ENCODE measurements at regions not wholly inside any gene's neighbourhood (a gene's known extent, or its start where the extent isn't known, plus 50 kb on each side); places are given as distances from the start of the nearest gene placed in this dataset.

DNA sequence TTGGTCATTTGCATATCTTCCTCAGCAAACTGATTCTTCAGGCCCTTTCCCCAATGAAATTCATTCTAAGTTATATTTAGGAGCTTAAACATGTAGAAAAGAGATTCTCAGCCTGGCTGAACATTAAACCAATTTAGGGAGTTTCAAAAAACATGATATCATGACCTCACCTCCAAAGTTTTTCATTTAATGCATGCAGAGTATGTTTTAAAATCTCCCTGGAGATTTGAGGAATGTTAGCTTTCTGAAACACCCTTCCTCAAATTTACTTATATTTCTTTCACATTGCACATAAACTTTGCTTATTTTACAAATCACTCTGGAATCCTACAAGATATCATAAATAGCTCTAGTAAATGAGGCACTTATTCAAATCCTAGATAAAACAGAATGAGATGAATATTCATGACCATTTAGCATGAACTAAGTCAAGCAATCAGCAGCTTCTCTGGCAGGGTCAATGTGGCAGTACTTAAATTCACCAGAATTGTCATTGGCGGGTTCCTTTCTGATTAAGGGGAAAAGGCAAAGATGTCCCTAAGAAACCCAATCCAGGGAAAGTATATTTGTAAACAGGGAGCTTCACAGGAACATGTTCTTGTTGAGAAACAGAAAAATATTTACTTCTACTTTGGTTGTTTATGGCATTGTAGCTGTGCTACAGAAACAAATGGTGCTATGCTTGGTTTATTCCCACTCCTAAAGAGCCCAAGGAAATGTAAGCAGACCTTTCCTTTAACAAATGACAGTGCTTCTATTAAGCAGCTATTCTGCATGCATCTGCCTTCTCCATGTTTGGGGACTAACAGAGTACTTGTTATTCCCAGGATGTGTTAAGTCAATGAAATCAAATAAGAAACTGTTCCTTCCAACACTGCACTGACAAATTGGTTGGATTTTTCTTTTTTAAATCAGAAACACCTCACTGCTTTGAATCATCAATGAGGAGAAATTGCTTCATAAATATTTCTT is 162.3 kb downstream of the C11orf87 start:
- Histone ChIP-seq H3K79me2 (ENCODE audit: insufficient read depth, low read length) (no peaks in the 10 kb centered on the region), H3K4me1 (ENCODE audit: insufficient read depth, low read length) (no peaks in the 10 kb centered on the region), H3K4me3 (ENCODE audit: insufficient read depth, low read depth, low read length) (no peak overlapping the region), H3K4me2 (ENCODE audit: low read length) (no peak overlapping the region), H2AFZ (ENCODE audit: low read depth, low read length) (no peak overlapping the region), H3K9ac (ENCODE audit: low read length) (no peak overlapping the region), H3K27ac (ENCODE audit: low read depth, low read length) (no peak overlapping the region), H3K36me3 (ENCODE audit: insufficient read depth, low read length) (no peaks in the 10 kb centered on the region), H3K9me3 (ENCODE audit: insufficient read depth, low read depth, low read length) (no peaks in the 10 kb centered on the region), H3K27me3 (ENCODE audit: insufficient read depth, low read length) (no peaks in the 10 kb centered on the region), H4K20me1 (ENCODE audit: insufficient read depth, low read length) (no peaks in the 10 kb centered on the region)
- Mint-ChIP-seq H3K9me3 (ENCODE audit: unreplicated experiment) (no peaks in the 10 kb centered on the region), H3K36me3 (ENCODE audit: low read depth, unreplicated experiment) (no peaks in the 10 kb centered on the region), H3K4me3 (ENCODE audit: unreplicated experiment) (no peak overlapping the region), H3K27me3 (ENCODE audit: low read depth, unreplicated experiment) (peaks cover 6% of the 10 kb centered on the region), H3K27ac (ENCODE audit: unreplicated experiment) (no peak overlapping the region), H3K4me1 (ENCODE audit: low read depth, unreplicated experiment) (no peaks in the 10 kb centered on the region)
- FAIRE-seq (no peak), DNase-seq (ENCODE audit: low read depth) (no peak)
- no peak for TF ChIP-seq EZH2 (IDR thresholded peaks at IDR 0.05; ENCODE audit: insufficient read depth, low read length)
- TF ChIP-seq, protein P1, sequence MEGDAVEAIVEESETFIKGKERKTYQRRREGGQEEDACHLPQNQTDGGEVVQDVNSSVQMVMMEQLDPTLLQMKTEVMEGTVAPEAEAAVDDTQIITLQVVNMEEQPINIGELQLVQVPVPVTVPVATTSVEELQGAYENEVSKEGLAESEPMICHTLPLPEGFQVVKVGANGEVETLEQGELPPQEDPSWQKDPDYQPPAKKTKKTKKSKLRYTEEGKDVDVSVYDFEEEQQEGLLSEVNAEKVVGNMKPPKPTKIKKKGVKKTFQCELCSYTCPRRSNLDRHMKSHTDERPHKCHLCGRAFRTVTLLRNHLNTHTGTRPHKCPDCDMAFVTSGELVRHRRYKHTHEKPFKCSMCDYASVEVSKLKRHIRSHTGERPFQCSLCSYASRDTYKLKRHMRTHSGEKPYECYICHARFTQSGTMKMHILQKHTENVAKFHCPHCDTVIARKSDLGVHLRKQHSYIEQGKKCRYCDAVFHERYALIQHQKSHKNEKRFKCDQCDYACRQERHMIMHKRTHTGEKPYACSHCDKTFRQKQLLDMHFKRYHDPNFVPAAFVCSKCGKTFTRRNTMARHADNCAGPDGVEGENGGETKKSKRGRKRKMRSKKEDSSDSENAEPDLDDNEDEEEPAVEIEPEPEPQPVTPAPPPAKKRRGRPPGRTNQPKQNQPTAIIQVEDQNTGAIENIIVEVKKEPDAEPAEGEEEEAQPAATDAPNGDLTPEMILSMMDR (IDR thresholded peaks at IDR 0.05; ENCODE audit: insufficient read depth, low read depth, low read length): no peak

DNA sequence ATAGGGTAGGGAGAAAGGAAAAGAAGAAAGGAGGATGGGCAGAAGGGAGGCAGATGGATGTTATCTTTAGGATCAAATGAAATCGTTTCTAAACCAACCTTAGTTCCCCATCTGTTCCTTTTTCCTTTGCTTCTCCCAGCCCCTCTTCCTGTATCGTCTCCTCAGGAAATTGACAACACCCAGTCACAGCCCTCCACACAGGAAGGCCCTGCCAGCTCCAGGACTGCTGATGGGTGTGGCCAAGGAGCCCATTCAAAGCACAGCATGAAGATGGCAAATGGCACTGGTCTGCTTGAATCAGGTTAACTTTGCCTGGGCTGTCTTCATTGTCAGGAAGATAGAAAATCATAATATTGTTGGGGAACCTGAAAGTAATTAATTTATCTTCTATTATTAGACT is 164.8 kb downstream of the C11orf87 start:
- TF ChIP-seq, protein P1 (IDR thresholded peaks at IDR 0.05; ENCODE audit: insufficient read depth, low read depth, low read length): no peak
- Histone ChIP-seq H3K9me3 (ENCODE audit: insufficient read depth, low read depth, low read length) (no peaks in the 10 kb centered on the region), H3K36me3 (ENCODE audit: insufficient read depth, low read length) (no peaks in the 10 kb centered on the region), H2AFZ (ENCODE audit: low read depth, low read length) (no peak overlapping the region), H3K27ac (ENCODE audit: low read depth, low read length) (no peak overlapping the region), H3K9ac (ENCODE audit: low read length) (no peak overlapping the region), H3K4me1 (ENCODE audit: insufficient read depth, low read length) (no peaks in the 10 kb centered on the region), H3K79me2 (ENCODE audit: insufficient read depth, low read length) (no peaks in the 10 kb centered on the region), H3K27me3 (ENCODE audit: insufficient read depth, low read length) (no peaks in the 10 kb centered on the region), H3K4me3 (ENCODE audit: insufficient read depth, low read depth, low read length) (no peak overlapping the region), H3K4me2 (ENCODE audit: low read length) (no peak overlapping the region), H4K20me1 (ENCODE audit: insufficient read depth, low read length) (no peaks in the 10 kb centered on the region)
- DNase-seq (ENCODE audit: low read depth): no peak
- no peaks in the 10 kb centered on the region for H3K36me3 Mint-ChIP-seq (ENCODE audit: low read depth, unreplicated experiment)
- H3K27ac Mint-ChIP-seq (ENCODE audit: unreplicated experiment): no peak overlapping the region
- no peaks in the 10 kb centered on the region for H3K9me3 Mint-ChIP-seq (ENCODE audit: unreplicated experiment)
- no peaks in the 10 kb centered on the region for H3K4me1 Mint-ChIP-seq (ENCODE audit: low read depth, unreplicated experiment)
- H3K27me3 Mint-ChIP-seq (ENCODE audit: low read depth, unreplicated experiment): peaks cover 4% of the 10 kb centered on the region
- no peak for FAIRE-seq
- H3K4me3 Mint-ChIP-seq (ENCODE audit: unreplicated experiment): no peak overlapping the region

DNA sequence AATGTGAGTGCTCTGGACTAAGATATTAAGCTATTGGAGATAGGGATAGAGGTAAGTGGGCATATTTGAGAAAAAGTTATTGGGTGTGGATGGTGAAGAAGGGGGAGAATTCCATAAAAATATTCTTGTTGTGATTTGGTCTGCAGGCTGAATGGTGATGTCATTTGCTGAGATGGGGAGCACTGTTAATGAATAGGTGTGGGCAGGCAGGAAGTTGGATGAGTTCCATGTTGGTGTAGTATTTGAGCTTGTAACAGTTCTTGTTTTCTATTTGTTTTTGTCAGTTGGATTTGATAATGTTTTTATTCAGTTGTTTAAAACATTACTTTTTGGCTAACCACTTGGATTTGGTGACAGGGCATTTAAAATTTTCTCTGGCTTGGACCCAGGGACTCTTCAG is 168.8 kb downstream of the C11orf87 start:
- Histone ChIP-seq H3K27me3 (ENCODE audit: insufficient read depth, low read length) (no peaks in the 10 kb centered on the region), H3K79me2 (ENCODE audit: insufficient read depth, low read length) (no peaks in the 10 kb centered on the region), H3K9me3 (ENCODE audit: insufficient read depth, low read depth, low read length) (no peaks in the 10 kb centered on the region), H3K4me1 (ENCODE audit: insufficient read depth, low read length) (no peaks in the 10 kb centered on the region), H3K27ac (ENCODE audit: low read depth, low read length) (no peak overlapping the region), H2AFZ (ENCODE audit: low read depth, low read length) (no peak overlapping the region), H3K9ac (ENCODE audit: low read length) (no peak overlapping the region), H3K4me3 (ENCODE audit: insufficient read depth, low read depth, low read length) (no peak overlapping the region), H4K20me1 (ENCODE audit: insufficient read depth, low read length) (no peaks in the 10 kb centered on the region), H3K36me3 (ENCODE audit: insufficient read depth, low read length) (no peaks in the 10 kb centered on the region), H3K4me2 (ENCODE audit: low read length) (no peak overlapping the region)
- Mint-ChIP-seq H3K4me3 (ENCODE audit: unreplicated experiment) (no peak overlapping the region), H3K27me3 (ENCODE audit: low read depth, unreplicated experiment) (peaks cover 6% of the 10 kb centered on the region), H3K27ac (ENCODE audit: unreplicated experiment) (no peak overlapping the region), H3K4me1 (ENCODE audit: low read depth, unreplicated experiment) (no peaks in the 10 kb centered on the region), H3K36me3 (ENCODE audit: low read depth, unreplicated experiment) (no peaks in the 10 kb centered on the region), H3K9me3 (ENCODE audit: unreplicated experiment) (no peaks in the 10 kb centered on the region)
- peak; percentile 6 for DNase-seq (ENCODE audit: low read depth)
- FAIRE-seq: no peak
- TF ChIP-seq EZH2 (IDR thresholded peaks at IDR 0.05; ENCODE audit: insufficient read depth, low read length): no peak
- TF ChIP-seq, protein P1 (IDR thresholded peaks at IDR 0.05; ENCODE audit: insufficient read depth, low read depth, low read length): no peak
